ENCODE measurements at regions not wholly inside any gene's neighbourhood (a gene's known extent, or its start where the extent isn't known, plus 50 kb on each side); places are given as distances from the start of the nearest gene placed in this dataset.

GRCh38 chr10:44703241-44704155 is 207.6 kb upstream of the TMEM72 start:
- WGBS, 5 donors = 69 to 87% (median 83%) methylated on average over 6 of the region's 6 CpGs
- no peak for DNase-seq
- TF ChIP-seq POLR2A (IDR thresholded peaks at IDR 0.05) (no peak), POLR2AphosphoS5 (IDR thresholded peaks at IDR 0.05) (no peak)
- TF ChIP-seq, protein P1, sequence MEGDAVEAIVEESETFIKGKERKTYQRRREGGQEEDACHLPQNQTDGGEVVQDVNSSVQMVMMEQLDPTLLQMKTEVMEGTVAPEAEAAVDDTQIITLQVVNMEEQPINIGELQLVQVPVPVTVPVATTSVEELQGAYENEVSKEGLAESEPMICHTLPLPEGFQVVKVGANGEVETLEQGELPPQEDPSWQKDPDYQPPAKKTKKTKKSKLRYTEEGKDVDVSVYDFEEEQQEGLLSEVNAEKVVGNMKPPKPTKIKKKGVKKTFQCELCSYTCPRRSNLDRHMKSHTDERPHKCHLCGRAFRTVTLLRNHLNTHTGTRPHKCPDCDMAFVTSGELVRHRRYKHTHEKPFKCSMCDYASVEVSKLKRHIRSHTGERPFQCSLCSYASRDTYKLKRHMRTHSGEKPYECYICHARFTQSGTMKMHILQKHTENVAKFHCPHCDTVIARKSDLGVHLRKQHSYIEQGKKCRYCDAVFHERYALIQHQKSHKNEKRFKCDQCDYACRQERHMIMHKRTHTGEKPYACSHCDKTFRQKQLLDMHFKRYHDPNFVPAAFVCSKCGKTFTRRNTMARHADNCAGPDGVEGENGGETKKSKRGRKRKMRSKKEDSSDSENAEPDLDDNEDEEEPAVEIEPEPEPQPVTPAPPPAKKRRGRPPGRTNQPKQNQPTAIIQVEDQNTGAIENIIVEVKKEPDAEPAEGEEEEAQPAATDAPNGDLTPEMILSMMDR (IDR thresholded peaks at IDR 0.05 in 8 of 11, conservative IDR thresholded peaks at IDR 0.05 in 3 of 11) = no peak

DNA sequence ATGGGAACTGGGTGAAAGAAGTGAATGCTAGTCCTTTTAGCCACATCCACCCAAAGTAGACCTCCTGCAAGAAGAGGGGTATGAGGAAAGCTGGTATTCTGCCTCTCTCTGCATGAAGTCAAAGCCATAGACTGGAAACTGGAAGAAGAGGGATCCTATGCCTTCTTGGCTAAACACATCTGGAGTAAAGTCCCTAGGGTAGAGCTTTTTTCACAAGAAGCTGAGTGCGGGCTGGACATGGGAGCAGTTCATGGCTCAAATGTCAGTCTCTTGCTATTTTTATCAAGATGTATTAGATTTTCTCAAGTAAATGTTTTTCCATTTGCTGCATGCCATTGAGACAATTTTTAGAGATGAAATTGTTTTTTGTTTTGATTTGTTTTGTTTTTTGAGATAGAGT is 206.5 kb upstream of the TMEM72 start:
- WGBS, 5 donors = 88 to 100% (median 92%) methylated on average over 1 of the region's 1 CpG
- DNase-seq = no peak
- Histone ChIP-seq H3K9me3 (peaks cover 0 to 51% (median 38%) of the 10 kb centered on the region in 8 donors), H3K4me1 (no peaks in the 10 kb centered on the region), H3K36me3 (no peaks in the 10 kb centered on the region), H3K4me3 (no peak overlapping the region), H3K27me3 (replicated peaks in 1 of 7) (no peaks in the 10 kb centered on the region), H3K27ac (no peak overlapping the region)
- TF ChIP-seq, protein P1 (IDR thresholded peaks at IDR 0.05 in 8 of 11, conservative IDR thresholded peaks at IDR 0.05 in 3 of 11) = no peak
- TF ChIP-seq POLR2AphosphoS5 (IDR thresholded peaks at IDR 0.05) (no peak), POLR2A (IDR thresholded peaks at IDR 0.05) (no peak)
- intact Hi-C loops (cut with DNase I; ENCODE audit: low total_unique reads) = no loop called here

More at GRCh38 chr10:44703241-44704155, 207.6 kb upstream of the TMEM72 start:
- peaks cover 0 to 53% (median 38%) of the 10 kb centered on the region in 8 donors for H3K9me3 ChIP-seq
- H3K27ac ChIP-seq = no peak overlapping the region
- H3K4me3 ChIP-seq = no peak overlapping the region
- no peaks in the 10 kb centered on the region for H3K27me3 ChIP-seq (replicated peaks in 1 of 7)
- intact Hi-C loops (cut with DNase I; ENCODE audit: low total_unique reads) = no loop called here
- no peaks in the 10 kb centered on the region for H3K4me1 ChIP-seq
- no peaks in the 10 kb centered on the region for H3K36me3 ChIP-seq

DNA sequence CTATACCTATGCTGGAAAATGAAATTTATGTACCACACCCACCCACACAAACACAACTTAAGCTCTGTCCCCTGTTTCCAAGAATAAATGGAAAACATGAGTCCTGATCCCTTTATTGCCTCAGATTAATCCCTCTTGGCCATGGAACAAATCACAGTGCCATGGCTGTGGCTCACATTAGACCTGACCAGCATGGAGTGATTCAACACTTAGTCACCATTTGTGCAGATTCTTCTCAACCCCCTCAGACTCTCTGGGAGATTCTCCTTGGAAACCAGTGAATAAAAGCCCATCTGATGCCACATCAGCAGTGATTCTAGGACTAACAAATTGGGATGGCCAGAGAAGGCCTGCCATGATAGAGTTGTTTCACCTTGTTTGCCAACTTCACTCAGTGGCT is 204.4 kb upstream of the TMEM72 start:
- Histone ChIP-seq H3K4me1 (no peaks in the 10 kb centered on the region), H3K27me3 (replicated peaks in 1 of 7) (no peaks in the 10 kb centered on the region), H3K36me3 (no peaks in the 10 kb centered on the region), H3K4me3 (no peak overlapping the region), H3K9me3 (peaks cover 0 to 30% (median 23%) of the 10 kb centered on the region in 8 donors), H3K27ac (no peak overlapping the region)
- no peak for DNase-seq
- intact Hi-C loops (cut with DNase I; ENCODE audit: low total_unique reads) = no loop called here
- TF ChIP-seq, protein P1 (IDR thresholded peaks at IDR 0.05 in 8 of 11, conservative IDR thresholded peaks at IDR 0.05 in 3 of 11) = no peak
- TF ChIP-seq POLR2A (IDR thresholded peaks at IDR 0.05) (no peak), POLR2AphosphoS5 (IDR thresholded peaks at IDR 0.05) (no peak)

- Histone ChIP-seq H3K4me3 (no peak overlapping the region), H3K9me3 (peaks cover 0 to 5% (median 1%) of the 10 kb centered on the region in 8 donors), H3K36me3 (no peaks in the 10 kb centered on the region), H3K27ac (no peak overlapping the region), H3K4me1 (no peaks in the 10 kb centered on the region), H3K27me3 (replicated peaks in 1 of 7) (no peaks in the 10 kb centered on the region)
- no peak for DNase-seq
- TF ChIP-seq, protein P1 (IDR thresholded peaks at IDR 0.05 in 8 of 11, conservative IDR thresholded peaks at IDR 0.05 in 3 of 11) = no peak
- TF ChIP-seq POLR2A (IDR thresholded peaks at IDR 0.05) = no peak
- no peak for TF ChIP-seq POLR2AphosphoS5 (IDR thresholded peaks at IDR 0.05)
- intact Hi-C loops (cut with DNase I; ENCODE audit: low total_unique reads) = no loop called here
- WGBS, 5 donors = 74 to 81% (median 76%) methylated on average over 4 of the region's 4 CpGs
Measured at GRCh38 chr10:44713307-44713706, 197.8 kb upstream of the TMEM72 start.

Measured in spleen (tissue), 11 donors.